Mucosa of descending colon (tissue), 3 donors: ENCODE measurements at regions not wholly inside any gene's neighbourhood (a gene's known extent, or its start where the extent isn't known, plus 50 kb on each side); places are given as distances from the start of the nearest gene placed in this dataset.
"Not testable (repeated sequence)": the region's sequence is repeated elsewhere in the genome, so short reads cannot be mapped to it uniquely, and the experiment has no call there.

Experiments
- ATAC-seq: fragments of 200-7000 bp; cut with Tn5 transposase; one replicate; pipeline ENCODE4 v1.9.1; 2020; ENCODE audit warnings: mild to moderate bottlenecking, moderate library complexity
- DNase-seq, 3 donors: peaks; one replicate each; pipeline ENCODE4 v3.0.0-alpha.2; 2020
- H3K36me3 ChIP-seq: fragments of 200-600 bp; one replicate; pipeline ENCODE4 v1.8.0; 2021; ENCODE audit warnings: low read depth, mild to moderate bottlenecking
- H3K4me1 ChIP-seq: fragments of 200-600 bp; one replicate; pipeline ENCODE4 v1.8.0; 2021; ENCODE audit warnings: low read depth, mild to moderate bottlenecking
- H3K4me3 ChIP-seq: fragments of 200-600 bp; one replicate; pipeline ENCODE4 v1.8.0; 2021; ENCODE audit warnings: mild to moderate bottlenecking
- H3K9me3 ChIP-seq: fragments of 200-600 bp; one replicate; pipeline ENCODE4 v1.8.0; 2021; ENCODE audit warnings: mild to moderate bottlenecking
- intact Hi-C, 2 donors: fragments of 100-400 bp; cut with DNase I in 1 of 2; cut with micrococcal nuclease in 1 of 2; formaldehyde crosslinking; loops; one replicate each; pipeline versions ENCODE4 v1.11.0 to v1.11.1; 2022; cut with DNase I, micrococcal nuclease
- TF ChIP-seq, protein P1 (sequence below): fragments of 200-600 bp; IDR thresholded peaks from one replicate; pipeline ENCODE4 v1.8.0; 2022; ENCODE audit warnings: antibody characterized with exemption, mild to moderate bottlenecking
- donor health status: DM: no; HTN: no; CAD: no; lungs with moderate emphysema.
- donor health status: DM: no; HTN: no; CAD: no.
- donor health status: DM: no; HTN: yes; CAD: no.

DNA sequence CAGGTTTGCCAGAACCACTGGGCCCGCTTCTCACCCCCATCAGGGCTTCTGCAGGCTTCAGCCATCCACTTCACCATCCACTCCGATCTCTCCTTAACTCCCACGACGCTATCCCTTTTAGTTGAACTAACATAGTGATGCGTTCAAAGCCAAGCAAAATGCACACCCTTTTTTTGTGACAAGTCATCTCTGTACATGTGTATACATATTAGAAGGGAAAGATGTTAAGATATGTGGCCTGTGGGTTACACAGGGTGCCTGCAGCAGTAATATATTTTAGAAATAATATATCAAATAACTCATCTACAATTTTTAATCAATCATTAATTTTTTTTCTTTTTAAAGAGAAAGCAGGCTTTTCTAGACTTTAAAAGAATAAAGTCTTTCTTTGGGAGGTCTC is 114.6 kb downstream of the NBPF12 start:
- no peak overlapping the region for H3K4me3 ChIP-seq
- DNase-seq (no peak), ATAC-seq (no peak)
- intact Hi-C loops, result no loop called here
- TF ChIP-seq, protein P1, sequence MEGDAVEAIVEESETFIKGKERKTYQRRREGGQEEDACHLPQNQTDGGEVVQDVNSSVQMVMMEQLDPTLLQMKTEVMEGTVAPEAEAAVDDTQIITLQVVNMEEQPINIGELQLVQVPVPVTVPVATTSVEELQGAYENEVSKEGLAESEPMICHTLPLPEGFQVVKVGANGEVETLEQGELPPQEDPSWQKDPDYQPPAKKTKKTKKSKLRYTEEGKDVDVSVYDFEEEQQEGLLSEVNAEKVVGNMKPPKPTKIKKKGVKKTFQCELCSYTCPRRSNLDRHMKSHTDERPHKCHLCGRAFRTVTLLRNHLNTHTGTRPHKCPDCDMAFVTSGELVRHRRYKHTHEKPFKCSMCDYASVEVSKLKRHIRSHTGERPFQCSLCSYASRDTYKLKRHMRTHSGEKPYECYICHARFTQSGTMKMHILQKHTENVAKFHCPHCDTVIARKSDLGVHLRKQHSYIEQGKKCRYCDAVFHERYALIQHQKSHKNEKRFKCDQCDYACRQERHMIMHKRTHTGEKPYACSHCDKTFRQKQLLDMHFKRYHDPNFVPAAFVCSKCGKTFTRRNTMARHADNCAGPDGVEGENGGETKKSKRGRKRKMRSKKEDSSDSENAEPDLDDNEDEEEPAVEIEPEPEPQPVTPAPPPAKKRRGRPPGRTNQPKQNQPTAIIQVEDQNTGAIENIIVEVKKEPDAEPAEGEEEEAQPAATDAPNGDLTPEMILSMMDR, result no peak
- no peaks in the 10 kb centered on the region for H3K4me1 ChIP-seq
- no peaks in the 10 kb centered on the region for H3K36me3 ChIP-seq
- no peaks in the 10 kb centered on the region for H3K9me3 ChIP-seq

DNA sequence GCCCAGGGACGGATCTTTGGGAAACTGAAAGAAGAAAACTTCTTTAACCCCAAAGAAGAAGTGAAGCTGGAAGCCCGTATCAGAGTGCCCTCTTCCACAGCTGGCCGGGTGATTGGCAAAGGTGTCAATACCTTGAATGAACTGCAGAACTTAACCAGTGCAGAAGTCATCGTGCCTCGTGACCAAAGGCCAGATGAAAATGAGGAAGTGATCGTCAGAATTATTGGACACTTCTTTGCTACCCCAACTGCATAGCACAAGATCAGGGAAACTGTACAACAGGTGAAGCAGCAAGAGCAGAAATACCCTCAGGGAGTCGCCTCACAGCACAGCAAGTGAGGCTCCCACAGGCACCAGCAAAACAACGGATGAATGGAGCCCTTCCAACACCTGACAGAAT is 114.0 kb downstream of the NBPF12 start:
- no peaks in the 10 kb centered on the region for H3K4me1 ChIP-seq
- DNase-seq (no peak), ATAC-seq (no peak)
- H3K4me3 ChIP-seq, result no peak overlapping the region
- H3K9me3 ChIP-seq, result no peaks in the 10 kb centered on the region
- H3K36me3 ChIP-seq, result no peaks in the 10 kb centered on the region
- TF ChIP-seq, protein P1, result no peak
- intact Hi-C loops, result no loop called here

DNA sequence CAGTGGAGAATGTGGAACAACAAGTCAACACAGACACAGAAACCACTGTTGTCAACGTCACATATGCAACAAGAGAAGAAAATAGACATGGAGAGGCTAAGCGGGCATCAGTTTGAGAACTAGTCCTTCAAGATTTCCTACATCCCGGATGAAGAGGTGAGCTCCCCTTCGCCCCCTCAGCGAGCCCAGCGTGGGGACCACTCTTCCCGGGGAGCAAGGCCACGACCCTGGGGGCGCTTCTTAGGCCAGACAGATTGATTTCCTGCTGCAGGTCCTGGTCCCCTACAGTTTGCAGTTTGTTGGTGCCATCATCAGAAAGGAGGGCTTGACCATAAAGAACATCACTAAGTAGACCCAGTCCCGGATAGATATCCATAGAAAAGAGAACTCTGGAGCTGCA is 113.0 kb downstream of the NBPF12 start:
- no peaks in the 10 kb centered on the region for H3K9me3 ChIP-seq
- intact Hi-C loops, result no loop called here
- TF ChIP-seq, protein P1, result no peak
- DNase-seq, result no peak
- H3K36me3 ChIP-seq, result no peaks in the 10 kb centered on the region
- H3K4me1 ChIP-seq, result no peaks in the 10 kb centered on the region
- ATAC-seq, result no peak
- H3K4me3 ChIP-seq, result no peak overlapping the region

DNA sequence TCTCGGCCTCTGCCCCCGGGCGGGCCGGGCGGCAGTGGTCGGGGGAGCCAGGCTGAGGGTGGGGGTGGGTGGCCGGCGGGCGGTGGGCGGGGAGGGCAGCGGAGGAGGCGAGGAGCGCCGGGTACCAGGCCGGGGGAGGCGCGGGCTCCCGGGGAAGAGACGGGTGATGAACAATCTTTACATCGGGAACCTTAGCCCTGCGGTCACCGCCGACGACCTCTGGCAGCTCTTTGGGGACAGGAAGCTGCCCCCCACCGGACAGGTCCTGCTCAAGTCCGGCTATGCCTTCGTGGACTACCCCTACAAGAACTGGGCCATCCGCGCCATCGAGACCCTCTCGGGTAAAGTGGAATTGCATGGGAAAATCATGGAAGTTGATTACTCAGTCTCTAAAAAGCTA is 112.5 kb downstream of the NBPF12 start:
- intact Hi-C loops, result no loop called here

DNA sequence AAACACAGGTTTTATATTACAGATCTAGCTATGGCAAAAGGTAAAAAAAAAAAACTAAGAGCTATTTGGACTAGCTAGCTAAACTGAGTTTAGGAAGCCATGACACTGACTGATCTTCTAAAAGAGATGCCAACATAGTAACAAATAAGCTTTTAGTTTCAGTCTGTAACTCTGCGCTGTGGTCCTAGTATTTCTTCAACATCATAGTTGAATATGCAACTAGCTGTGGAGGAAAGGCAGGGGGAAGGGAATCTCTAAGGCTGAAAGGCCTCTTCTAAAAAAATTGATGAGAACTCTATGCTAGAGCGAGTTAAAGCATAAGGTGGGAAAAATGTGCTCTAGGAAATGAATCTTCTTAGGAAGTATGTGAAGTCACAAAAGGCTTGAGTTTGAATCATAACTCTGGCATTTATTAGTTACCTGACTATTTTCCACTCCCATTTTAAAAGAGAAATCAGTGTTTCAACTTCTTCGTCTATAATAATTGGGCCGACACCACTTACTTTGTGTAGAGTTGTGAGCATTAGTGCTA is 108.8 kb downstream of the NBPF12 start:
- H3K4me1 ChIP-seq, H3K4me3 ChIP-seq, H3K9me3 ChIP-seq, DNase-seq, intact Hi-C loops, H3K36me3 ChIP-seq, ATAC-seq: not testable (repeated sequence)

More for the DNA sequence above, 112.5 kb downstream of the NBPF12 start:
- no peaks in the 10 kb centered on the region for H3K36me3 ChIP-seq
- no peaks in the 10 kb centered on the region for H3K9me3 ChIP-seq
- TF ChIP-seq, protein P1, result no peak
- no peak overlapping the region for H3K4me3 ChIP-seq
- ATAC-seq (no peak), DNase-seq (peak in 1 of 3 donors; percentile 43)
- no peaks in the 10 kb centered on the region for H3K4me1 ChIP-seq

DNA sequence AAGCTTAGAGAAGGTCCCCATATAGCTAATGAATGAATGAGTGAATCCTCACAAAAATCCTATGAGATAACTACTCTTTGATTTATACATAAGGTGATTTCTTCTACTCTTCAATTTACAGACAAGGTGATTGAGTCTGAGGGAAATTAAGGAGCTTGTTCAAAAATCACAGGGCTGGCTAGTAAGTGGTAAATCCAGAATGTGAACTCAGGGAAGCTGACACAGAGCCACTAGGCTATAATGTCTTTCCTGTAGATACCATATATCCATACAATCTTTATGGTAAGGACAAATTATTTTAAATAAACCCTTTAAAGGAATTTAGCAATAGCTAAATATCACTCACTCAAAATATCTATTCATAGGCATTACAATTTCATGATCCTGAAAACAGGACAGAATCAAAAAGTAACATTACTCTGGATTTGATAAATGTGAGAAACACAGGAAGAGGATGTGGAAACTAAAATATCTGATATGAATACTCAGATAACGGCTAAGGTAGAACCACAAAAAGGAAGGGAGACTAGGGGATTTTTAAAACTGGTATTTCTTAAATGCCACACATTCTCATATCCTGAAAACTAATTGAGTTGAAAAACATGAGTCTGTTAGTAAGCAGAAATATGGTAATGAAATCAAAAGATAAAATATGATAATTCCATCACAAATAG is 108.2 kb downstream of the NBPF12 start:
- H3K4me1 ChIP-seq, result no peaks in the 10 kb centered on the region
- no peak for ATAC-seq
- H3K9me3 ChIP-seq, result no peaks in the 10 kb centered on the region
- intact Hi-C loops, result no loop called here
- H3K36me3 ChIP-seq, result no peaks in the 10 kb centered on the region
- TF ChIP-seq, protein P1, result no peak
- no peak for DNase-seq
- no peak overlapping the region for H3K4me3 ChIP-seq
